GM21390 (cell line): ENCODE measurements at regions not wholly inside any gene's neighbourhood (a gene's known extent, or its start where the extent isn't known, plus 50 kb on each side); places are given as distances from the start of the nearest gene placed in this dataset.

Experiments used
- ATAC-seq: cut with Tn5 transposase; IDR thresholded peaks from one replicate; pipeline ENCODE4 v1.9.1; 2021; ENCODE audit not compliant: unreplicated experiment

- ATAC-seq = no peak
Observed at GRCh38 chr13:84272877-84273562, 390.7 kb upstream of the SLITRK1 start.

GRCh38 chr13:84265257-84265764 is 383.0 kb upstream of the SLITRK1 start:
- ATAC-seq = no peak

- no peak for ATAC-seq
Observed at GRCh38 chr13:84263354-84264069, 381.2 kb upstream of the SLITRK1 start.

- ATAC-seq = no peak
Observed at GRCh38 chr13:84255226-84255797, 373.0 kb upstream of the SLITRK1 start.

GRCh38 chr13:84249463-84249862 is 367.2 kb upstream of the SLITRK1 start:
- no peak for ATAC-seq

GRCh38 chr13:84243340-84243739 is 361.1 kb upstream of the SLITRK1 start:
- ATAC-seq = no peak

- no peak for ATAC-seq
Observed at GRCh38 chr13:84239032-84239431, 356.8 kb upstream of the SLITRK1 start.

GRCh38 chr13:84238381-84238780 is 356.1 kb upstream of the SLITRK1 start:
- no peak for ATAC-seq

- no peak for ATAC-seq
Observed at GRCh38 chr13:84237143-84237542, 354.9 kb upstream of the SLITRK1 start.

- ATAC-seq = no peak
Observed at GRCh38 chr13:84234416-84234815, 352.1 kb upstream of the SLITRK1 start.

GRCh38 chr13:84230568-84230967 is 348.3 kb upstream of the SLITRK1 start:
- ATAC-seq = no peak

- ATAC-seq = no peak
Observed at GRCh38 chr13:84211048-84211447, 328.8 kb upstream of the SLITRK1 start.

- ATAC-seq = no peak
Observed at GRCh38 chr13:84208246-84208910, 326.1 kb upstream of the SLITRK1 start.

- ATAC-seq = no peak
Observed at GRCh38 chr13:84207509-84207908, 325.2 kb upstream of the SLITRK1 start.

GRCh38 chr13:84200971-84201370 is 318.7 kb upstream of the SLITRK1 start:
- no peak for ATAC-seq

GRCh38 chr13:84192125-84192524 is 309.9 kb upstream of the SLITRK1 start:
- ATAC-seq = no peak

GRCh38 chr13:84191139-84191538 is 308.9 kb upstream of the SLITRK1 start:
- ATAC-seq = no peak

- ATAC-seq = no peak
Observed at GRCh38 chr13:84187626-84188025, 305.4 kb upstream of the SLITRK1 start.

- ATAC-seq = no peak
Observed at GRCh38 chr13:84139561-84140158, 257.4 kb upstream of the SLITRK1 start.

GRCh38 chr13:84137292-84137691 is 255.0 kb upstream of the SLITRK1 start:
- ATAC-seq = peak; percentile 99

GRCh38 chr13:84136582-84136981 is 254.3 kb upstream of the SLITRK1 start:
- no peak for ATAC-seq
